ENCODE measurements at regions not wholly inside any gene's neighbourhood (a gene's known extent, or its start where the extent isn't known, plus 50 kb on each side); places are given as distances from the start of the nearest gene placed in this dataset.

DNA sequence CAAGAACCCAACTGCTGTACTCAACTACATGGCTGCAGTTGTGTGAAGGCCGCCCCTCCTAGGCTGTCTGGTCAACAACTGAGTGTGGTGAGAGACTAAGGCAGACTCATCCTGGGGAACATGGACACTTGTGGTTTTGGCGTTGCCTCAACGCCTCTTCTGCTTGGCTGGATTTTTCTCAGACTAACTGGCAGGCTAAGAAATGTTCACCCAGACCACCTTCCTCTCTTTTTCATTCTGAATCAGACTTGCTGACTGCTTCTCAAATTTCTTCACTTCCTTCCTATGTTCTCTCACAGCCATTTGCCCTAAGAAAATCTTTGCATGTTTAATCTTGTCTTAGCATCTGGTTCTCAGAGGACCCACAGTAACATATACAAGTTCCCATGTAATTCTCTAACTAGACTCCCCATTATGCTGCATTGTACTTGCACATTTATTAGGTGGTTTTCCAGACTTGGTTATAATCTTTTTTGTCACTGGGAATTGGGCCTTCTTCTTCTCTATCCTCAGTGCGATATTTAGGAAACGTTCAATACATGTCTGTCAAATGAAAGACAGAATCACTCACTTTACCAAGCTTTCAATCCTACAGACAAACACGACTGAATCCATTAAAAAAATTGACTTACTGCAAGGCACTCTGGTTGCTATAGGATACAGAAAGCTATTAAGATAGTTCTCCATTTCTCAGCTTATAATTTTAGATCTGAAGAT lies 327.6 kb downstream of the CCER1 start:
- no peaks in the 10 kb centered on the region for H3K9me3 Mint-ChIP-seq
- DNase-seq = no peak
- H3K4me3 Mint-ChIP-seq = no peak overlapping the region
- TF ChIP-seq, protein P1, sequence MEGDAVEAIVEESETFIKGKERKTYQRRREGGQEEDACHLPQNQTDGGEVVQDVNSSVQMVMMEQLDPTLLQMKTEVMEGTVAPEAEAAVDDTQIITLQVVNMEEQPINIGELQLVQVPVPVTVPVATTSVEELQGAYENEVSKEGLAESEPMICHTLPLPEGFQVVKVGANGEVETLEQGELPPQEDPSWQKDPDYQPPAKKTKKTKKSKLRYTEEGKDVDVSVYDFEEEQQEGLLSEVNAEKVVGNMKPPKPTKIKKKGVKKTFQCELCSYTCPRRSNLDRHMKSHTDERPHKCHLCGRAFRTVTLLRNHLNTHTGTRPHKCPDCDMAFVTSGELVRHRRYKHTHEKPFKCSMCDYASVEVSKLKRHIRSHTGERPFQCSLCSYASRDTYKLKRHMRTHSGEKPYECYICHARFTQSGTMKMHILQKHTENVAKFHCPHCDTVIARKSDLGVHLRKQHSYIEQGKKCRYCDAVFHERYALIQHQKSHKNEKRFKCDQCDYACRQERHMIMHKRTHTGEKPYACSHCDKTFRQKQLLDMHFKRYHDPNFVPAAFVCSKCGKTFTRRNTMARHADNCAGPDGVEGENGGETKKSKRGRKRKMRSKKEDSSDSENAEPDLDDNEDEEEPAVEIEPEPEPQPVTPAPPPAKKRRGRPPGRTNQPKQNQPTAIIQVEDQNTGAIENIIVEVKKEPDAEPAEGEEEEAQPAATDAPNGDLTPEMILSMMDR (IDR thresholded peaks at IDR 0.05) = no peak
- no peaks in the 10 kb centered on the region for H3K27me3 Mint-ChIP-seq (ENCODE audit: low read depth, poor library complexity)
- no peak overlapping the region for H3K27ac Mint-ChIP-seq
- H3K4me1 Mint-ChIP-seq = peaks cover 8% of the 10 kb centered on the region
- H3K36me3 Mint-ChIP-seq (ENCODE audit: low read depth) = no peaks in the 10 kb centered on the region

DNA sequence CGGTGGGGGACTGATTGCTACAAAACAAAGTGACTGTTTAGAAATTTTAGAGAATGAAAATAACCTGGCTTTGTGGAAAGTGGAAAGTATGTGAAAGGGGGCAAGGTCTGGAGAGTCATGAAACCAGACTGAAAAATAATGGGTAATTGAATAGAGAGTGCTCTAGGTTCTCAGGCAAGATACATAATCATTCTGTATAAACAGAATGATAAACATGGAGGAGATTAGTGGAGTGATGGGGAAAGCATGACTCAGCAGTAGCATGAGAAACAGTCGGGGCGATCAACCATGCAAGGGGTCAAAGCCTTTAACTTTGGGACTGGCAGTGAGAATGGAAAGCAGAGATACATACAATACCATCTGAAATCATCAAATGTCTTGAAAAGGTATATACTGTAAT lies 332.5 kb downstream of the CCER1 start:
- TF ChIP-seq, protein P1 (IDR thresholded peaks at IDR 0.05) = no peak
- Mint-ChIP-seq H3K27ac (peak overlapping the region; percentile 4), H3K4me3 (no peak overlapping the region), H3K4me1 (peaks cover 10% of the 10 kb centered on the region), H3K27me3 (ENCODE audit: low read depth, poor library complexity) (no peaks in the 10 kb centered on the region), H3K9me3 (no peaks in the 10 kb centered on the region), H3K36me3 (ENCODE audit: low read depth) (no peaks in the 10 kb centered on the region)
- peak; percentile 10 for DNase-seq

DNA sequence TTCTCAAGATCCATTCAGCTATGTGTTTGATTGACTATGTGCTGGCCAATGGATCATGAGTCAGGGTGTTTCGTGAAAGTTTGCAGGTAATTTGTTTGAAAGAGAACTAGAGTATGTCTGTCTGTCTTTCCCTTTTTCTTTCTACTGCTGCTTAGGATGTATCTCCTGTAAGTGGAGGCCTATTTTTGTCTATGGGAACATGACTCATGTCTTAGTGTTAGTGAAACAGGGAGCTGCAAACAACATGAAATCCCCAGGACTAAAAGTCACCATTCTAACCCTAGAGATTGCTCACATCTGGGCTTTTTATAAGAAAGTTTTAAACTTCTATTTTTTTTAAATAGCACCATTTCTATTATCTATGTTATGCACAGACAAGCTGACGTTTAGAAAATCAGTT lies 333.0 kb downstream of the CCER1 start:
- H3K4me1 Mint-ChIP-seq = peaks cover 6% of the 10 kb centered on the region
- DNase-seq = no peak
- H3K27ac Mint-ChIP-seq = no peak overlapping the region
- H3K4me3 Mint-ChIP-seq = no peak overlapping the region
- H3K9me3 Mint-ChIP-seq = no peaks in the 10 kb centered on the region
- TF ChIP-seq, protein P1 (IDR thresholded peaks at IDR 0.05) = no peak
- H3K27me3 Mint-ChIP-seq (ENCODE audit: low read depth, poor library complexity) = no peaks in the 10 kb centered on the region
- no peaks in the 10 kb centered on the region for H3K36me3 Mint-ChIP-seq (ENCODE audit: low read depth)

DNA sequence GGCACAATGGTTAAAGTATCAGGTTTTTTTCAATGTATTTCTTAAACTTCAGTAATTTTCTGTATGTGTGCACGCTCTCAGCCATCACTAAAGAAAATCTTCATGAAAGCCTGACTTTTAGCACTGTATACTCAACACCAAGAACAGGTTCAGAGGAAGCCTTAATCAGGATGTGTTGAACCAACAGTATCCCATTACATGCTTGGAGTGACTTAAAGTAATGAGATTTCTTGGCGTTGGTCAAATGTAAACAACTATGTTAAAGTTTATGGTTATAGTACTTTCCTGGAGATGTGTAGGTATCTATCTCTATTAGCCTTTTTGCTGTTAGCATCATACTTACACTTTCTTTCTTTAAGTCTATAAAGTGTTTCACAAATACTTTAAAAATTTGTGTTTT lies 335.0 kb downstream of the CCER1 start:
- H3K9me3 Mint-ChIP-seq = no peaks in the 10 kb centered on the region
- H3K4me3 Mint-ChIP-seq = no peak overlapping the region
- H3K36me3 Mint-ChIP-seq (ENCODE audit: low read depth) = no peaks in the 10 kb centered on the region
- no peak overlapping the region for H3K27ac Mint-ChIP-seq
- DNase-seq = no peak
- H3K27me3 Mint-ChIP-seq (ENCODE audit: low read depth, poor library complexity) = no peaks in the 10 kb centered on the region
- TF ChIP-seq, protein P1 (IDR thresholded peaks at IDR 0.05) = no peak
- peaks cover 6% of the 10 kb centered on the region for H3K4me1 Mint-ChIP-seq

DNA sequence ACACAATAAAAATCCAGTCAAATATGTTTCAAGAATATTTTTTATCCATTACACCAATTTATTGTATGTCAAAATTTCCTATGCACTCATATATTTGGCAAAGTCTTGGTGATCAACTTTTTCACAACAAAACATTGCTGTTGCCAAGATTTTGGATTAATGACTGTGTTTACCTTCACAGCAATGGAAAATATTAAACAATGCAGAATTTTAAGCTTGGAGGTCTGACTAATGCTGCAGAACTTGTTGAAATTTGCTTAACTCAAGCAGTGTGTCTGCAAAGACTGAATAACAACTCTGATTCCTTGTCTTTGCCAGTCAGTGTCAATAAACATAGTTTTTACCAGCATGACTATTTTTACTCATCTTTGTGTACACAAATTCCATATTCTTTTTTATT lies 336.4 kb downstream of the CCER1 start:
- no peak for DNase-seq
- H3K27ac Mint-ChIP-seq = no peak overlapping the region
- H3K4me3 Mint-ChIP-seq = no peak overlapping the region
- no peaks in the 10 kb centered on the region for H3K9me3 Mint-ChIP-seq
- H3K36me3 Mint-ChIP-seq (ENCODE audit: low read depth) = no peaks in the 10 kb centered on the region
- H3K27me3 Mint-ChIP-seq (ENCODE audit: low read depth, poor library complexity) = no peaks in the 10 kb centered on the region
- peaks cover 6% of the 10 kb centered on the region for H3K4me1 Mint-ChIP-seq
- TF ChIP-seq, protein P1 (IDR thresholded peaks at IDR 0.05) = no peak

DNA sequence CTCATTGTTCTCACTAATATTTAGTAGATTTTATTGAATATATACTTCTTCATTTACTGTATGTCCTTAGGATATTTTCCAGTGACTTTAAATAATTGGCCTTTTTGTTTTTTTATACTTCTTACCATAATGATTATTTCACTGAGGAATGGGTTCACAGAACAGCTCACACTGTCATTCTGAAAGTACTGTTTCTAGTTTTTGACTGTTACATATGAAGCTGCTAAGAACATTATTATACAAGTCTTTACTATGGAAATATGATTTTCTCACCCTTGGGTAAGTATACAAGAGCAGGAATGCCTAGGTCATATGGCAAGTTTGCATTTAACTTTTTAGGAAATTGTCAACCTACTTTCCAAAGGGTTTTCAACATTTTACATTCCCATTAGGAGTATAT lies 343.1 kb downstream of the CCER1 start:
- no peak overlapping the region for H3K4me3 Mint-ChIP-seq
- TF ChIP-seq, protein P1 (IDR thresholded peaks at IDR 0.05) = no peak
- no peak for DNase-seq
- H3K36me3 Mint-ChIP-seq (ENCODE audit: low read depth) = no peaks in the 10 kb centered on the region
- H3K4me1 Mint-ChIP-seq = no peaks in the 10 kb centered on the region
- peaks cover 7% of the 10 kb centered on the region for H3K27me3 Mint-ChIP-seq (ENCODE audit: low read depth, poor library complexity)
- no peaks in the 10 kb centered on the region for H3K9me3 Mint-ChIP-seq
- no peak overlapping the region for H3K27ac Mint-ChIP-seq

Measured in nephron progenitor cell (in vitro differentiated cells).